ENCODE measurements at regions not wholly inside any gene's neighbourhood (a gene's known extent, or its start where the extent isn't known, plus 50 kb on each side); places are given as distances from the start of the nearest gene placed in this dataset.
"Not testable (repeated sequence)": the region's sequence is repeated elsewhere in the genome, so short reads cannot be mapped to it uniquely, and the experiment has no call there.

DNA sequence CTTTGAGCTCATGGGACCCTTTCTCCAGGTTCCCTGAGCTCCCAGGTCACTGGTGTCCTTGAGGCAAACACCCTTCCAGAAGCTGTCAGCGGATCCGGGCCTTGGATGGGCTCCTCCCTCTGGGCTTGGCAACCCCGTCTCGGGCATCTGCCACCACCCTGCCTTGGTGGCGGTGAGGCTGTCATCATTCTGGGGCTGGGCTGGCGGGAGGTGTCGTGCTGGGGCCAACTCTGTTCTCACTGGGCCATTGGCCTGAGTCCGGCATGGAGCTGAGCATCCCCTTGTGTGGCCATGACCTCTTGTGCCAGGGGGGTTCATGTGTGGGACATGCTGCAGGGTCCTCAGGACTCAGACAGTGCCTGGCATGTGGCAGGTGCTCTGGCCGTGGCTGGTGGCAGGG, 197.6 kb downstream of the LAT start:
- WGBS, 2 donors: 97% methylated on average over 9 of the region's 9 CpGs
- H3K9me3 ChIP-seq (ENCODE audit: control insufficient read depth, low read length): no peaks in the 10 kb centered on the region
- H3K4me3 ChIP-seq (ENCODE audit: low read length in 2 of 2): no peak overlapping the region
- no peaks in the 10 kb centered on the region for H3K4me1 ChIP-seq (ENCODE audit: control insufficient read depth in 1 of 2, insufficient read depth in 2 of 2, low read length in 2 of 2)
- no peak for ATAC-seq (ENCODE audit: low FRiP score)
- peak in 1 of 2 donors; percentile 67 for DNase-seq
- H3K36me3 ChIP-seq (ENCODE audit: control insufficient read depth in 1 of 2, insufficient read depth in 2 of 2, low read length in 1 of 2): no peaks in the 10 kb centered on the region
- intact Hi-C loops (cut with DNase I): no loop called here
- H3K27ac ChIP-seq (ENCODE audit: low read depth in 1 of 2, low read length in 2 of 2): no peak overlapping the region
- no peaks in the 10 kb centered on the region for H3K27me3 ChIP-seq (ENCODE audit: control insufficient read depth in 1 of 2, insufficient read depth in 2 of 2, low read length in 1 of 2)

DNA sequence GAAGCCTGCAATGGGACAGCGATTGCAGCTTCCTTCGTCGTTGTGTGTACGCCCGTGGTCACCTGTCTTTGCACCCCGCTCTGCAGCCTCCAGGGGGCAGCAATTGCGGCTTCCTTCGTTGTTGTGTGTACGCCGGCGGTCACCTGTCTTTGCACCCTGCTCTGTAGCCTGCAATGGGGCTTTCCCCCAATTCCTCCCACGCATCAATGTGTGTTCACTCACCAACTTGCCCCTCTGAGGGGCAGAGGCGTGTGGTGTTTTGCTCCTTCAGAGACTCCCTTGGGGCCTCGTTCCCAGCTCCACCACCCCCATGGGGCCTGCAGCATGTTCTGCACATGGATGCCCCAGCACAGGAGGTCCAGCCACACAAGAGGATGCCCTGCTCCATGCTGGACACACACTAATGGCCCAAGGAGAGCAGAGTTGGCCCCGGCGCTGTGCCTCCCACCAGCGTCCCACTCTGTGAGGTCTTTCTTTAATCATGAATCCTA, 197.1 kb downstream of the LAT start:
- H3K4me1 ChIP-seq (ENCODE audit: control insufficient read depth in 1 of 2, insufficient read depth in 2 of 2, low read length in 2 of 2); H3K9me3 ChIP-seq (ENCODE audit: control insufficient read depth, low read length): not testable (repeated sequence)
- peak in 1 of 2 donors; percentile 32 for DNase-seq

DNA sequence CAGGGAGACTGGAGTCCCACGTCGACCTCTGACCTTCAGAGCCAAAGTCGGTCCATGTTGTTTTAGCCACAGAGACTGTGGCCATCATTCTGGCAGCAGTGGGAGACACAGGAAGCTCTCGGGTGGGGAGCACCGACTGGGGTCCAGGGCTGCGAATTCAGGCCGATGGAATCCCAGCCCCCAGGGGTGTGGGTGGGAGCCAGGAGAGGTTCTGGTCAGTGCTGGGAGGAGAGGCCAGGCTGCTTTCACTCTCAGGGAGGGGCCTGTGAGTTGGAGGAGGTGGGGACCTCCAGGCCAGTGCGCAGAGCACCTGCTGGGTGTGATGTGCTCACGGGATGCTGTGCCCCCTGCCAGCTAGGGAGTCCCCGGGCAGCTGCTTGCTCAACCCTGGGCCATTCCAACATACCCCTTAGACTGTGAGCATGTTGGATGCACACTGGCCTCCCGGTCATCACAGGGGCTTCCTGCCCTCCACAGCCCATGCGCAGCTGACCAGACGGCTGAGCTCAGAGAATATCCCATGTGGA, 196.5 kb downstream of the LAT start:
- H3K36me3 ChIP-seq (ENCODE audit: control insufficient read depth in 1 of 2, insufficient read depth in 2 of 2, low read length in 1 of 2); H3K4me3 ChIP-seq (ENCODE audit: low read length in 2 of 2); H3K27me3 ChIP-seq (ENCODE audit: control insufficient read depth in 1 of 2, insufficient read depth in 2 of 2, low read length in 1 of 2); H3K9me3 ChIP-seq (ENCODE audit: control insufficient read depth, low read length); H3K27ac ChIP-seq (ENCODE audit: low read depth in 1 of 2, low read length in 2 of 2); ATAC-seq (ENCODE audit: low FRiP score); H3K4me1 ChIP-seq (ENCODE audit: control insufficient read depth in 1 of 2, insufficient read depth in 2 of 2, low read length in 2 of 2); intact Hi-C loops (cut with DNase I): not testable (repeated sequence)
- peak in 1 of 2 donors; percentile 48 for DNase-seq
- 94 to 95% methylated on average over 10 to 13 of the region's 13 CpGs for WGBS, 2 donors

More for the DNA sequence above, 197.1 kb downstream of the LAT start:
- H3K27ac ChIP-seq (ENCODE audit: low read depth in 1 of 2, low read length in 2 of 2); H3K4me3 ChIP-seq (ENCODE audit: low read length in 2 of 2); intact Hi-C loops (cut with DNase I); H3K36me3 ChIP-seq (ENCODE audit: control insufficient read depth in 1 of 2, insufficient read depth in 2 of 2, low read length in 1 of 2); ATAC-seq (ENCODE audit: low FRiP score); H3K27me3 ChIP-seq (ENCODE audit: control insufficient read depth in 1 of 2, insufficient read depth in 2 of 2, low read length in 1 of 2): not testable (repeated sequence)
- WGBS, 2 donors: 84 to 85% methylated on average over 15 to 17 of the region's 17 CpGs

DNA sequence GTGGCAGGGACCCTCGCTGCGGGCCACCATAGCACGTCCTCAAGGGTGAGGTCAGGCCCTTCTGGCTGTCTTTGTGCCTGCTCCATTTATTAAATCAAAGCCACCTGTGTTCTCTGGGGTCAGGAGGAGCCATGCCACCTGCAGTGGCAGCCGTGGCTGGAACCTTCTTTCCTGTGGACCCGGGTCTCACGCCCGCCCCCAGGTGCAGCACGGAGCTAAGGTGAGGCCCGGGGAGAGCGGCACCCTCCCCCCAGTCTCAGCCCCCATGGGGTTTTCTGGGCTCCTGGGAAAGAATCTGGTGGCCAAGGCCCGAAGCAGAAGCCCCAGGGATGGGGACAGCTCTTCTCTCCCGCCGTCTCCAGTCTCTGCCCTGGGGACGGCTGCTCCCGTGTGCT, 195.4 kb downstream of the LAT start:
- H3K27me3 ChIP-seq (ENCODE audit: control insufficient read depth in 1 of 2, insufficient read depth in 2 of 2, low read length in 1 of 2); H3K27ac ChIP-seq (ENCODE audit: low read depth in 1 of 2, low read length in 2 of 2); H3K4me3 ChIP-seq (ENCODE audit: low read length in 2 of 2); H3K9me3 ChIP-seq (ENCODE audit: control insufficient read depth, low read length); H3K4me1 ChIP-seq (ENCODE audit: control insufficient read depth in 1 of 2, insufficient read depth in 2 of 2, low read length in 2 of 2); H3K36me3 ChIP-seq (ENCODE audit: control insufficient read depth in 1 of 2, insufficient read depth in 2 of 2, low read length in 1 of 2); intact Hi-C loops (cut with DNase I); ATAC-seq (ENCODE audit: low FRiP score): not testable (repeated sequence)
- WGBS, 2 donors: 96% methylated on average over 12 to 15 of the region's 15 CpGs
- peak in 1 of 2 donors; percentile 58 for DNase-seq

DNA sequence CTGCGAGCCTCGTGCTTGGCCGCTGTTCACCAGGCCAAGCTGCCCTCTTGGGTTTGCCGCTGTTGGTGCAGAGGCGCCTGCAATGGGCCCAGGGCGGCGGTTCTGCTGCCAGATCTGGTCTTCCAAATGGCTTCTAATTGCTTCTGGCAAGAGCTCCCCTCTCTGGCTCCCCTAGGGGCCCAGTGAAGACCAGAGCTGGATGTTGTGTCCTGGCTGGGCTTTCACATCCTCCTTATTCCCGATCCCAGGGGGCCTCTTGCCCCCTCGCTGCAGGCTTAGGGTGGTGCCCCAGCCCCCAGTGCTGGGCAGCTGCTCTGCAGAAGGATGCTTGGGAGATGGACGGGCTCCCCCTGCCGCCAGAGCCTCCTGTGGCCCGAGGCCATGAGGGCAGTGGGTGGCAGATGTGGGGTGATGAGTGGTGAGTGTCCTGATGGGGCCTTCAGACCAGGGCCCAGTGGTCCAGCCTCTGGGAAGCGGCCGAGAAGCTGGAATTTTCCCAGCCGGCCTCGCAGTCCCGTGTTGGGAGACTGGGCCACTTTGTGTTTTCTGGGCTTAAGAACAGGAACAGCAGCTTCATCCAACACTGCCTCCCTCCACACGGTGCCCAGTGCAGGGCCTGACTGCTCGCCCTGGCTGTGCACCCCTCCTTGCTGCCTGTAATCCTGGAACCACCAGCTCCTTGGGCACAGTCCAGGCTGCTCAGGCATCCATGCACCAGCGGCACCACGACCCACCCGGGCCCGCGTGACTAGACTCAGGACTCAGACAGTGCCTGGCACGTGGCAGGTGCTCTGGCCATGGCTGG, 194.8 kb downstream of the LAT start:
- H3K36me3 ChIP-seq (ENCODE audit: control insufficient read depth in 1 of 2, insufficient read depth in 2 of 2, low read length in 1 of 2); ATAC-seq (ENCODE audit: low FRiP score); intact Hi-C loops (cut with DNase I); H3K4me1 ChIP-seq (ENCODE audit: control insufficient read depth in 1 of 2, insufficient read depth in 2 of 2, low read length in 2 of 2); H3K27me3 ChIP-seq (ENCODE audit: control insufficient read depth in 1 of 2, insufficient read depth in 2 of 2, low read length in 1 of 2); H3K27ac ChIP-seq (ENCODE audit: low read depth in 1 of 2, low read length in 2 of 2); H3K9me3 ChIP-seq (ENCODE audit: control insufficient read depth, low read length); H3K4me3 ChIP-seq (ENCODE audit: low read length in 2 of 2): not testable (repeated sequence)
- WGBS, 2 donors: 86 to 87% methylated on average over 25 of the region's 25 CpGs
- DNase-seq: peak in 1 of 2 donors; percentile 69

DNA sequence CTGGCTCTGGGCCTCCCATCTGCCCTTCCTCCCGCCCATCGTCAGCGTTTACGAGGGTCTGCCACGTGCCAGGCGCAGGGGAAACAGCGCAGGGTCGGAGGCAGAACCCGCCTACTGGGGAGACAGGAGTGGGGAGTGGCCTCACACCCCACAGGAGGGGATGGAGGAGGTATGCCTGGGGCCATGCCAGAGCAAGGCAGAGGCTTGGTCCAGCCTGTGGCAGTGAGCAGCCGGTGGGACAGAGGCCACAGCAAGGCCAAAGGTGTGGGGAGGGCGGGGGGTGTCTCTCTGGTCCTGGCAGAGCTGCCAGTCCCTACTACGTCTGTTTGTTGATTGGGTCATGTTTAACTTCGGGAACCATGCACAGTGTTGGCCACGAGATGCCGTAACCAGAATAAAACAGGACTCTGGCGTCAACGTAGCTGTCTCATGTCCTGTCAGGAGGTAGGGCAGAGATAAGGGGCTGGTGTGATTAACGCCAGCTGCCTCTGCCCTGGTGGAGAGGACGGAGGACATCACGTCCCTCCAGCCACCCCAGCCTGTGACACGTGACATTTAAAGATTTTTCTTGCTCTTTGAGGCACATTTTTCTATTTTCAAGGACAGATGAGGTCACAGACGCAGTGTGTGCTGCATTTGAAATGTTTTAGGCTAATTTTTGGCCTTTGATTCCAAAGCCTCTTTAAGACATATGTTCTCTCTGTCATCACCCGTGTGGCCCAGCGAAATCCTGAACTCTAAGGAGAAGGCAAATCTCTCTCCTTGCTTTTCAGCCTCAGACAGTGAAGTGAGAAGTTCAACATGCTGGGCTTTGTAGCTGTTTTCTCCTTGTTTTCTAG, 193.3 kb downstream of the LAT start:
- H3K27ac ChIP-seq (ENCODE audit: low read depth in 1 of 2, low read length in 2 of 2): not testable (repeated sequence)

DNA sequence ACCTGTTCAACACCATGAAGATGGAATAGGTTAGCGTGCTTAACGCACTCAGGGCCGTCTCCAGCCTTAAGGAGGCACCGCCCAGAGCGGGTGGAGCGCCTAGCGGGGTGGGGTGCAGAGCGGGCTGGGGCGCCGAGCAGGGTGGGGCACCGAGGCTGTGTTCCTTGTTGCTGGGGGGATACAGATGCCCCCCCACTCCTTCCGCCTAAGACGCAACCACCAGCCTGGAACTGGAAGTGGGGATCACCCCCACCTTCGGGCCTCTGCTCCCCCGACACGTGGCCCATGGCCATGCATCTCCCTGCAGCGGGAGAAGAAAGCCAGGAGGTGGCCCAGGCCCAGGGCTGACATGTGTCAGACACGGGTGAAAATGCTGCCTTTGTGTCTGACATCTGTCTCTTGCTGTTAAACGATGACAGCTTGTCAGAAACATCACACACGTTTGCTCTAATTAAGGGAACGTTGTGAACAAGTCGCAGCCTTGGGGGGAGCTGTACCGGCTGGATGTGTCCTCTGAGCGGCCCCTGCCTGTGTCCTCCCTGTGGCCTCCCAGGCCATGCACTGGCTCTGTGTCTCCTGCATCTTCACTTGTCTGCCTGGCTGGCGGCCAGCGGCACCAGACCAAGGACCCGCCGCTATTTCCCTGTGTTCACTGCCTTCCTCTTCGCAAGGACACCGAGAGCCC, 192.5 kb downstream of the LAT start:
- DNase-seq (peak; percentile 48 to 62), ATAC-seq (ENCODE audit: low FRiP score) (peak; percentile 39)
- H3K36me3 ChIP-seq (ENCODE audit: control insufficient read depth in 1 of 2, insufficient read depth in 2 of 2, low read length in 1 of 2); H3K27ac ChIP-seq (ENCODE audit: low read depth in 1 of 2, low read length in 2 of 2); H3K9me3 ChIP-seq (ENCODE audit: control insufficient read depth, low read length); intact Hi-C loops (cut with DNase I); H3K4me3 ChIP-seq (ENCODE audit: low read length in 2 of 2); H3K4me1 ChIP-seq (ENCODE audit: control insufficient read depth in 1 of 2, insufficient read depth in 2 of 2, low read length in 2 of 2); H3K27me3 ChIP-seq (ENCODE audit: control insufficient read depth in 1 of 2, insufficient read depth in 2 of 2, low read length in 1 of 2): not testable (repeated sequence)
- WGBS, 2 donors: 75 to 82% methylated on average over 24 to 30 of the region's 30 CpGs

More for the DNA sequence above, 193.3 kb downstream of the LAT start:
- H3K9me3 ChIP-seq (ENCODE audit: control insufficient read depth, low read length); H3K36me3 ChIP-seq (ENCODE audit: control insufficient read depth in 1 of 2, insufficient read depth in 2 of 2, low read length in 1 of 2); H3K27me3 ChIP-seq (ENCODE audit: control insufficient read depth in 1 of 2, insufficient read depth in 2 of 2, low read length in 1 of 2); H3K4me3 ChIP-seq (ENCODE audit: low read length in 2 of 2); intact Hi-C loops (cut with DNase I); H3K4me1 ChIP-seq (ENCODE audit: control insufficient read depth in 1 of 2, insufficient read depth in 2 of 2, low read length in 2 of 2): not testable (repeated sequence)
- DNase-seq (peak; percentile 69 to 80), ATAC-seq (ENCODE audit: low FRiP score) (peak; percentile 68)
- WGBS, 2 donors: 21 to 22% methylated on average over 17 to 24 of the region's 24 CpGs

DNA sequence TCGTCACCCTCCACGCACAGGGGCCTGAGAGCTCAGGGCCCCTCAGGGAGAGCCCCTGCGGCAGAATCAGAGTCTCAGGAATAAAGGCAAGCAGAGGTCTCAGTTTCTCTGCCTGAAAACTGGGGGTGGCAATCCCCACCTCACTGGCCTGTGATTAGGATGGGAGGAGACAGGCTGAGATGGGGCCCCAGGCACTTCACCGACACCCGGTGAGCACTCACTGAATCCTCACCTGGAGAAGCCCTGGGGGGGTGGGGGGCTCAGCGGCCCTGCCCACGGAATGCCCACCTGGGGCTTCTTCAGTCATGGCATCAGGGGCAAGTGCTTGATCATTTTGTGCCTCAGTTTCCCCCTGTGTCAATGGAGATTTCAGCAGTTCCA, 192.0 kb downstream of the LAT start:
- DNase-seq: peak; percentile 32 to 50
- H3K4me1 ChIP-seq (ENCODE audit: control insufficient read depth in 1 of 2, insufficient read depth in 2 of 2, low read length in 2 of 2); H3K9me3 ChIP-seq (ENCODE audit: control insufficient read depth, low read length); H3K27me3 ChIP-seq (ENCODE audit: control insufficient read depth in 1 of 2, insufficient read depth in 2 of 2, low read length in 1 of 2); ATAC-seq (ENCODE audit: low FRiP score); intact Hi-C loops (cut with DNase I); H3K36me3 ChIP-seq (ENCODE audit: control insufficient read depth in 1 of 2, insufficient read depth in 2 of 2, low read length in 1 of 2); H3K27ac ChIP-seq (ENCODE audit: low read depth in 1 of 2, low read length in 2 of 2); H3K4me3 ChIP-seq (ENCODE audit: low read length in 2 of 2): not testable (repeated sequence)
- whole genome bisulfite sequencing, 2 donors: 99 to 100% methylated on average over 7 of the region's 7 CpGs

All from aorta (tissue), 5 donors.